ENCODE measurements at regions not wholly inside any gene's neighbourhood (a gene's known extent, or its start where the extent isn't known, plus 50 kb on each side); places are given as distances from the start of the nearest gene placed in this dataset.

DNA sequence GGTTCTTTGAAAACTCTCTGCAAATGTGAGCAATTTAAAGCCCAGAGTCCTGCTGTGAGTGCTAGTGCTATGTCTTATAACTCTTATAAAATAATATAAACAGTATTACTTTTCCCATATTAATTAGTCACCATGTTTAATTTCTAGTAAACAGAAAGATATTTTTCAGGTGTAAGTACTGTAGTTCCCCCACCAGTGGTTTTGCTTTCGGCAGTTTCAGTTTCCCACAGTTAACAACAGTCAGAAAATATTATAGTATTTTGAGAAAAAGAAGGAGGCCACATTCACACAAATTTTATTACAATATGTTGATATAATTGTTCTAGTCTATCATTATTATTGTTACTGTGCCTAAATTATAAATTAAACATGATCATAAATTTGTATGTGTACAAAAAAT is 800.5 kb downstream of the LRFN5 start:
- no peak overlapping the region for H2AFZ ChIP-seq (ENCODE audit: low read depth, low read length)
- H3K9me3 ChIP-seq (ENCODE audit: low read length), result no peaks in the 10 kb centered on the region
- no peaks in the 10 kb centered on the region for H3K36me3 ChIP-seq (ENCODE audit: insufficient read depth, low read length)
- H3K4me3 ChIP-seq (ENCODE audit: low read length), result no peak overlapping the region
- no peaks in the 10 kb centered on the region for H3K4me1 ChIP-seq (ENCODE audit: insufficient read depth, low read length)
- no peaks in the 10 kb centered on the region for H3K27me3 ChIP-seq (ENCODE audit: insufficient read depth, low read length)

DNA sequence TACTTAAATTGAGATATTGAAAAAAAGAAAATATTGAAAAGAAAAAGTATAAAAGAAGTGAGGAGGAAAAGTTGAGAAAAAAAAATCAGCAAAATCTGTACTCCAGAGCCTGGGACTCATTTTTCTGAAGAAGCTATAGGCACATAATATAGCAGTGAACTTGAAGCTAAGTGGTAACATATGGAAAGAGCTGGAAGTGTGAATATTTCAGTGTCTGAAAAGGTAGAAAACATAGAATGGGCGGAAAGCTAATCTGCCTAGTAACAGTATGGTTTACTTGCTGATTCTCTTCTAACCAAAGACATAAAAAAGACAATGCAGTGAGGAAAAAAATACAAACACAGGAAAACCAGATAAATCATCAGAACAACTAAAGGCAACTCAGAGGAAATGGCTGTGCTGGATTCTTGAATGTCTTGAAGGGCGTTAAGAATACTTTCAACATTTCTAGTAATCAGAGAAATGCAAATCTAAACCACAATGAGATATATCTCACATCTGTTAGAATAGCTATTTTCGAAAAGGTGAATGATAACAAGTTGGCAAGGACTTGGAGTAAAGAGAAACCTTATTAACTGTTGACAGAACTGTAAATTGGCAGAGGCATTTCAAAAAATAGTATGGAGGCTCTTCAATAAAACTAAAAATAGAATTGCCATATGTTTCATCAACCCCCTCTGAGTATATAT is 784.6 kb downstream of the LRFN5 start:
- no peaks in the 10 kb centered on the region for H3K4me1 ChIP-seq (ENCODE audit: insufficient read depth, low read length)
- no peaks in the 10 kb centered on the region for H3K36me3 ChIP-seq (ENCODE audit: insufficient read depth, low read length)
- H3K4me3 ChIP-seq (ENCODE audit: low read length), result no peak overlapping the region
- no peaks in the 10 kb centered on the region for H3K27me3 ChIP-seq (ENCODE audit: insufficient read depth, low read length)
- H3K9me3 ChIP-seq (ENCODE audit: low read length), result no peaks in the 10 kb centered on the region
- H2AFZ ChIP-seq (ENCODE audit: low read depth, low read length), result no peak overlapping the region

DNA sequence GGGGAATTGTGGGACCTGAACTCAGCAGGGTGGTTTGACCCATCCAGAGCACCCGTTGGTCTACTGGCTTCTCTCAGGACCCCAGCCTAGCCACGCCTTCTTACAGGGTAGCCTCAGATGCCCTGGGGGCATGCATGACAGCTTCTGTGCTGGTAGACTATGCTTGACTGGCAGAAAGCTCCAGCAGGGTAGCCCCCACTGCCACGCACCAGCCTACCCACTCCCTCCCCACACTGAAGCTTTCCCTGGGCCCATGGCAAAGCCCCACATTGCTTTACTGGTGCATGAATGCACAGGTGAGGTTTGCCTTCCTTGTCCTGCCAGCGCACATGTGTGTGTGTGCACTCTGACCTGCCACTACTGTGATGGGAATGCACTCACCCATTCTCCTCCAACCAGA is 772.2 kb downstream of the LRFN5 start:
- H3K36me3 ChIP-seq (ENCODE audit: insufficient read depth, low read length), result no peaks in the 10 kb centered on the region
- no peak overlapping the region for H2AFZ ChIP-seq (ENCODE audit: low read depth, low read length)
- H3K4me3 ChIP-seq (ENCODE audit: low read length), result no peak overlapping the region
- H3K4me1 ChIP-seq (ENCODE audit: insufficient read depth, low read length), result no peaks in the 10 kb centered on the region
- H3K27me3 ChIP-seq (ENCODE audit: insufficient read depth, low read length), result no peaks in the 10 kb centered on the region
- H3K9me3 ChIP-seq (ENCODE audit: low read length), result no peaks in the 10 kb centered on the region

DNA sequence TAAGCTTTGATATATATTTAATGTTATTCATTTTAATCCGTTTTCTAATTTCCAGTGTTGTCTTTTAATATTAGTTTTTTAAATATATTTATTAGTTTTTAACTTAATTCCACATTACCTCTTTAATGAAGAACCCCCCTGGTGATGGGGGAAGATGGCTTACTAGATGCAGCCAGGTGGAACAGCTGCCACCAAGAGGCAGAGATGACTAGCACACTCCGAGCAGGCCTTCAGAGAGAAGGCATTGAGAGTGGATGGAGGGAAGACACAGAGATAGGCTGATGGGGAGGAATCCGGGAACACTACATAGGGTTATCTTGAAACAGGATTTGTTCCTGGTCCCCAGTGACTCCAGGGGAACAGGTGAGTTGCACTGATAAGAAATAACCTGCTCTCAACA is 771.6 kb downstream of the LRFN5 start:
- Histone ChIP-seq H3K4me1 (ENCODE audit: insufficient read depth, low read length) (no peaks in the 10 kb centered on the region), H3K27me3 (ENCODE audit: insufficient read depth, low read length) (no peaks in the 10 kb centered on the region), H3K36me3 (ENCODE audit: insufficient read depth, low read length) (no peaks in the 10 kb centered on the region), H3K9me3 (ENCODE audit: low read length) (no peaks in the 10 kb centered on the region), H3K4me3 (ENCODE audit: low read length) (no peak overlapping the region), H2AFZ (ENCODE audit: low read depth, low read length) (no peak overlapping the region)

DNA sequence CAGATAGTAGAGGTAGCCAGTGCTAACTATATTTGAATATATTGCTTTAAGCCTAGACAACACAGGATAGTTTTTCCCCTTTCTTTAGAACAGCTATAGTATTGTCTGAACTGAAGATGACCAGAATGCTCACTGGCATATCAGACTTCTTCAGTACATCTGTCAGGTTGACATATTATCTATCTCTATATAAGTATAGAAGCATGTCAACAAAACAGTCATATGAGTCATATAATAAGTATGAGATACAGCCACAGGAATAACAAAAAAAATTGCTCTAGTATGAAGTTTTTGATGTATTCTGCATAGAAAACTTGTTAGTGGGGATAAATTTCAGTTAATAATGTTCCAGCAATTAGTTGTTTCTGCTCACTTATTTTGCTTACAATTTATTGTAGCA is 767.7 kb downstream of the LRFN5 start:
- no peaks in the 10 kb centered on the region for H3K9me3 ChIP-seq (ENCODE audit: low read length)

DNA sequence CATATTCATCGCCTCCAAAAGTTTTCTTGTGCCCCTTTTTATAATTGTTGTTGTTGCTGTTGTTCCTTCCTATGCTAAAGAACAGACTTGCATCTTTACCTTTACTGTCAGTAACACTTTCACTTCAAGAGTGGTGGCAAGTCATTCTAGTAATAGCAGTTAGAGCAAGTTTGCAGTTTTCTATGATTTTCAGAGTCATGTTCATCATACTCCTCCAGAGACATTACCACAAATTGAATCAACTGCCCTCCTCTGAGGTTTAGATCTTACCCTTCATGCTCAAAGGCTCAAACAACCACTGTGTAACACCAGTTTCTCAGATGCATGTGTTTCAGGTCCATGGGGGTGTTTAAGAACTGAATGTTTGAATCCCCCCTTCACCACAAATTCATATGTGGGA is 763.4 kb downstream of the LRFN5 start:
- H2AFZ ChIP-seq (ENCODE audit: low read depth, low read length), result no peak overlapping the region
- H3K4me1 ChIP-seq (ENCODE audit: insufficient read depth, low read length), result no peaks in the 10 kb centered on the region
- no peaks in the 10 kb centered on the region for H3K9me3 ChIP-seq (ENCODE audit: low read length)
- H3K4me3 ChIP-seq (ENCODE audit: low read length), result no peak overlapping the region
- no peaks in the 10 kb centered on the region for H3K27me3 ChIP-seq (ENCODE audit: insufficient read depth, low read length)
- no peaks in the 10 kb centered on the region for H3K36me3 ChIP-seq (ENCODE audit: insufficient read depth, low read length)

More for the DNA sequence above, 767.7 kb downstream of the LRFN5 start:
- Histone ChIP-seq H3K27me3 (ENCODE audit: insufficient read depth, low read length) (no peaks in the 10 kb centered on the region), H3K36me3 (ENCODE audit: insufficient read depth, low read length) (no peaks in the 10 kb centered on the region), H3K4me1 (ENCODE audit: insufficient read depth, low read length) (no peaks in the 10 kb centered on the region), H3K4me3 (ENCODE audit: low read length) (no peak overlapping the region), H2AFZ (ENCODE audit: low read depth, low read length) (no peak overlapping the region)

DNA sequence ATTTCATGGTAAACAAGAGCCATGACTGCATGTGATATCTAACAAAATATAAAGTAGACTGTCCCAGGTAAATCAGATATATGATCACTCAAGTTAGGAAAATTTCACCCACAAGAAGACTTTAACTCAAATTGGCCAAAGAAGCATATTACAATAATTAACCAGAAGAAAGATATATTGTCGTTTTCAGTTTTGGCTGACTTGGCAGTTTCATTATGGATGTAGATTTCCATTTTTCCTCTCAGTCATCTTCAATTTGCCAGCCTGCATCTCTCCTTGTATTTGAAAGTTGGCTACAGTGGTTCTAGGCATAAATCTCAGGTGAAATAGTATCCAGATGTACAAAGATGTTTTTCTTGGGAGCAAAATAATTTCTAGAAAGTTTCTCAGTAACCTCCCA is 761.6 kb downstream of the LRFN5 start:
- H2AFZ ChIP-seq (ENCODE audit: low read depth, low read length), result no peak overlapping the region
- no peaks in the 10 kb centered on the region for H3K4me1 ChIP-seq (ENCODE audit: insufficient read depth, low read length)
- no peak overlapping the region for H3K4me3 ChIP-seq (ENCODE audit: low read length)
- no peaks in the 10 kb centered on the region for H3K36me3 ChIP-seq (ENCODE audit: insufficient read depth, low read length)
- no peaks in the 10 kb centered on the region for H3K27me3 ChIP-seq (ENCODE audit: insufficient read depth, low read length)
- no peaks in the 10 kb centered on the region for H3K9me3 ChIP-seq (ENCODE audit: low read length)

DNA sequence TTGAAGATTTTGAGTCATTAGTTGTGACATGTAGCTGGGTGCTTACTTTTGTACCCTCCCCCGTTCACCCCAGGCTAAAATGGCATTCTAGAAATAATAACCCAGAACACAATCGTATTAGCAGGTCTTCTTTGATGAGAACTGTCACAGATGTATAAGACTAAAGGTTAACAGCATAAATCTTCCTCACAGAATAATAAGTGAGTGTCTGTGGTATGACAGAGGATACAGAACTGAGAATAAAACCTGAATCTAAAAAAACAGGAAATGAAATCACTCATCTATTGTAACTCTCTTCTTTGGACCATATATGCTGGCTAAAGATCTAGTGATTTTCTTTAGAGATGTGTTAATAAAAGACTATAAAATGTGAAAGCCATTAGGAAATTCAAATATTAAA is 746.6 kb downstream of the LRFN5 start:
- Histone ChIP-seq H3K4me3 (ENCODE audit: low read length) (no peak overlapping the region), H3K4me1 (ENCODE audit: insufficient read depth, low read length) (no peaks in the 10 kb centered on the region), H2AFZ (ENCODE audit: low read depth, low read length) (no peak overlapping the region), H3K9me3 (ENCODE audit: low read length) (no peaks in the 10 kb centered on the region), H3K36me3 (ENCODE audit: insufficient read depth, low read length) (no peaks in the 10 kb centered on the region), H3K27me3 (ENCODE audit: insufficient read depth, low read length) (no peaks in the 10 kb centered on the region)

DNA sequence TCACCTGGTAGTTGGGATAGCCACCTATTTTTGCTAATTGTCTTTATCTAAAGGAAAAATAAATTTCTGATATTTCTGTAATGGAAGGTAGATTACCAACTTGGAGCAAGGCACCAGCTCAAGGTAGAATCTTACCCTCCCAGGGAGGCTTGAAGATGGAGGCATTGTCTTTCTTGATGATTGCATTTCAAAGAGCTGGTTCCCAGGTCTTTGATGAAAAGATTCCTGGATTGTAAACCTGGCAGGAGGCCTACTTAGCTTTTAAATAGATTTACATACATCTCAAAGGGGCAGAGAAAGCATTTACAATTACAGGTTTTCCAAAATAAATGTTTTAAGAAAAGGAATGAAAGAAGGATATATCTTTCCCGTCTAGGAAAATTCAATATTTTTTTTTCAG is 729.2 kb downstream of the LRFN5 start:
- no peaks in the 10 kb centered on the region for H3K27me3 ChIP-seq (ENCODE audit: insufficient read depth, low read length)
- no peak overlapping the region for H2AFZ ChIP-seq (ENCODE audit: low read depth, low read length)
- H3K9me3 ChIP-seq (ENCODE audit: low read length), result no peaks in the 10 kb centered on the region
- no peak overlapping the region for H3K4me3 ChIP-seq (ENCODE audit: low read length)
- H3K36me3 ChIP-seq (ENCODE audit: insufficient read depth, low read length), result no peaks in the 10 kb centered on the region
- H3K4me1 ChIP-seq (ENCODE audit: insufficient read depth, low read length), result no peaks in the 10 kb centered on the region

DNA sequence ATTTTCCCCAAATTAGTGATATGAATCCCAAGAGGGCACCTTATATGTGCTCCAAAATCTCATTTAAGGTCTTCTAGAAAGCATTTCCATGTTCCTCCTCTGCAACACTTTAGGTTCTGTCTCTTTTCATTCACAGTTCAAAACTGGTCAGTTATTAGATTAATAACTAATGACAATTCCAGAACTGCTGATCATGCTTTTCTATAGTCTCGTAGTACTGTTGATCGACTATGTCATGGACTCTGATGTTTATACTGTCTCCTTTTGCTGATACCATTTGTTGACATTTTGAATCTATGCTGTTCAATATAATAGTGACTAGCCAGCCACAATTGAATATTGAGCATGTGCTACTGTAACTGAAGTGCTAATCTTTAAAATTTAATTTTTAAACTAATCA is 728.3 kb downstream of the LRFN5 start:
- Histone ChIP-seq H3K36me3 (ENCODE audit: insufficient read depth, low read length) (no peaks in the 10 kb centered on the region), H3K4me1 (ENCODE audit: insufficient read depth, low read length) (no peaks in the 10 kb centered on the region), H2AFZ (ENCODE audit: low read depth, low read length) (no peak overlapping the region), H3K4me3 (ENCODE audit: low read length) (no peak overlapping the region), H3K27me3 (ENCODE audit: insufficient read depth, low read length) (no peaks in the 10 kb centered on the region), H3K9me3 (ENCODE audit: low read length) (no peaks in the 10 kb centered on the region)

DNA sequence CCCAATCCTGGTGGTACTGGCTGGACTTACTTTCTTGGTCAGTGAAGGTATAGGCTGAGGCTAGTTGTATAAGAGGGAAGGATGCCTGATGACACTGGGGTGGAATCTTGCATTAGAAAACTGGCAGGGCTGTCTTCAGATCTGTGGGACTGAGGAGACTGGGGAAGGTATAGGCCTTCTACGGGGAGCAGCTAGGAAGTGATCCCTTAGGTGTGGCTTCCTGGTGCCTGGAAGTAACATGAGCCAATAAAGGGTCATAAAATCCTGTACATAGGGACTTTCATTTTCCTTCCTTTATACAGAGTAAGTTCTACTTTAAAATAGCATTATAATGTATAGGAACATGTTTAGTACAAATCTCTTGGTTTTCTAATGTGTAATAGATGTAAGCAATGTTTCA is 716.8 kb downstream of the LRFN5 start:
- no peaks in the 10 kb centered on the region for H3K9me3 ChIP-seq (ENCODE audit: low read length)
- H3K27me3 ChIP-seq (ENCODE audit: insufficient read depth, low read length), result no peaks in the 10 kb centered on the region
- H3K4me3 ChIP-seq (ENCODE audit: low read length), result no peak overlapping the region
- H2AFZ ChIP-seq (ENCODE audit: low read depth, low read length), result no peak overlapping the region
- no peaks in the 10 kb centered on the region for H3K36me3 ChIP-seq (ENCODE audit: insufficient read depth, low read length)
- peaks cover 6% of the 10 kb centered on the region for H3K4me1 ChIP-seq (ENCODE audit: insufficient read depth, low read length)

DNA sequence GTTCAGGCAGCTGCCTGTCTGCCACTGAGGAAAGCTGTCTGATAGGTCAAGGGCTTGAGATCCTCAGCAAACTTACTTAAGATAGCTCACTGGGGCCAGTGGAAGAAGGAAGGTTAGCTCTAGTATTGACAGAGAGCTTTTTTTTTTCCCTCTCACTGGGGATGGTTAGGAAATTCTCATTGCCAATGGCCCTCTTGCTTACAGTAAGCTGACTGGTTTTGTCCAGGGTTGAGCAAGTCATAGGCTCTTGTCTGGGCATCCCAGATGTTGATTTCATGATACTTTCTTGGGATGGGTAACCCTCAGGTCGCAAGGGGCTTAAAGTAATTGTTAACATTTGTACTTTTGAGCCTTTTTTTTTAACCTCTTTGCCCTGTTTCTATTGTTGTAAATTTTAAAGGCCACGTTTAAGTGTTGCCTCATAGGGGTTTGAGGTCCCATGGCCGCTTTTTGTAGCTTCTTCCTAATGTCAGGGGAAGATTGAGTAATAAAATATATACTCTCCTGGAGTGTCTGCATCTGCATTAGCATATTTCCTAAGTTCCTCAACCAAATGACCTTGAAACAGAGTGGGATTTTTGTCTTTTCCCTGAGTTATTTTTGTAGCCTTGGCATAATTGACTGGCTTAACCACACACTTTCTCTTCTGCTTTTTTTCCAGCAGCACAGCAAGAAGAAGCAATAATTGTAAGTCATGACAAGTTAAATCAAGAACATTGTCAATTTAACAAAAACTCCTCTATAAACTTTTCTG is 716.0 kb downstream of the LRFN5 start:
- no peaks in the 10 kb centered on the region for H3K9me3 ChIP-seq (ENCODE audit: low read length)
- H3K4me3 ChIP-seq (ENCODE audit: low read length), result no peak overlapping the region
- H3K27me3 ChIP-seq (ENCODE audit: insufficient read depth, low read length), result no peaks in the 10 kb centered on the region
- no peaks in the 10 kb centered on the region for H3K36me3 ChIP-seq (ENCODE audit: insufficient read depth, low read length)
- no peak overlapping the region for H2AFZ ChIP-seq (ENCODE audit: low read depth, low read length)
- peaks cover 6% of the 10 kb centered on the region for H3K4me1 ChIP-seq (ENCODE audit: insufficient read depth, low read length)

DNA sequence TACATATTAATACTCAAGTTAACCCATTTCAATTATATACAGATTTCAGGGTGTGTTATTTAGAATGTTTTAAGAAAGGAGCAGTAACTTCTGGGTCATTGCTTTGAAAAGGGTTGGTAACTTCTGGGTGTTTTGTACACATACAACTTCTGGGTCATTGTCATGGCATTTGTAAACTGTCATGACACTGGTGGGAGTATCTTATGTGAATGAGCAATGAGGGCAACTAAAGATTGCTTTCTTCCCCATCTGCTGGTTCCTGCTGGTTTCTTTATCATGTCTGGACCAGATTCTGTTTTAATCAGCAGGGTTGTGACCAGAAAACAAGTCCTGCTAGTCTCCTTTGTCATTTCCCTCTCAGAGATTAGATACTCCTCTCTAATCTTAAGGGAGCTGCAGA is 713.3 kb downstream of the LRFN5 start:
- no peaks in the 10 kb centered on the region for H3K36me3 ChIP-seq (ENCODE audit: insufficient read depth, low read length)
- H3K4me3 ChIP-seq (ENCODE audit: low read length), result no peak overlapping the region
- no peaks in the 10 kb centered on the region for H3K27me3 ChIP-seq (ENCODE audit: insufficient read depth, low read length)
- H3K4me1 ChIP-seq (ENCODE audit: insufficient read depth, low read length), result peaks cover 30% of the 10 kb centered on the region
- no peaks in the 10 kb centered on the region for H3K9me3 ChIP-seq (ENCODE audit: low read length)
- no peak overlapping the region for H2AFZ ChIP-seq (ENCODE audit: low read depth, low read length)

DNA sequence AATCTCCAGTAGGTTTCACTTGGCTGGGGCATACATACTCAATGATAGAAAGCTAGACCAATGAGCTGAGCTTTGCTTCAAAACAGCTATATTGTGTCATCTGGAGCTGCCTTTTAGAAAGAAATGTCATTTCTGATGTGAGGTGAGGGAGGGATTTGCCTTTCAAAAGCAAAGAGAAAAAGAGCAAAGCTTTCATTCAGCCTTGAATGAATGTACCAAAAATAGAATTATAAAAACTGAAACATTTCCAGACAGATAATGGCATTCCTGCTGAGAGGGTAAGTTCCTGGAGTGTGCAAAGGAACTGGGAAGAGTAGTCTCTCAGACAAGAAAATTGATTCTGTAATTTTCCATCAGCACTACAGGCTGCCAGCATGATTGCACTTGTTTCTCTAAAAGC is 710.0 kb downstream of the LRFN5 start:
- peaks cover 53% of the 10 kb centered on the region for H3K4me1 ChIP-seq (ENCODE audit: insufficient read depth, low read length)
- no peak overlapping the region for H3K4me3 ChIP-seq (ENCODE audit: low read length)
- no peaks in the 10 kb centered on the region for H3K27me3 ChIP-seq (ENCODE audit: insufficient read depth, low read length)
- no peaks in the 10 kb centered on the region for H3K9me3 ChIP-seq (ENCODE audit: low read length)
- no peak overlapping the region for H2AFZ ChIP-seq (ENCODE audit: low read depth, low read length)
- no peaks in the 10 kb centered on the region for H3K36me3 ChIP-seq (ENCODE audit: insufficient read depth, low read length)

All from neuron (in vitro differentiated cells).